Right forelimb (tissue), 1 donor: ENCODE measurements at regions not wholly inside any gene's neighbourhood (a gene's known extent, or its start where the extent isn't known, plus 50 kb on each side); places are given as distances from the start of the nearest gene placed in this dataset.
A peak's percentile ranks its signal among the peaks of the same experiment; 100 is the strongest.

Experiments used
- DNase-seq: peaks from one replicate; pipeline ENCODE4 v3.0.0-alpha.2; 2018

DNA sequence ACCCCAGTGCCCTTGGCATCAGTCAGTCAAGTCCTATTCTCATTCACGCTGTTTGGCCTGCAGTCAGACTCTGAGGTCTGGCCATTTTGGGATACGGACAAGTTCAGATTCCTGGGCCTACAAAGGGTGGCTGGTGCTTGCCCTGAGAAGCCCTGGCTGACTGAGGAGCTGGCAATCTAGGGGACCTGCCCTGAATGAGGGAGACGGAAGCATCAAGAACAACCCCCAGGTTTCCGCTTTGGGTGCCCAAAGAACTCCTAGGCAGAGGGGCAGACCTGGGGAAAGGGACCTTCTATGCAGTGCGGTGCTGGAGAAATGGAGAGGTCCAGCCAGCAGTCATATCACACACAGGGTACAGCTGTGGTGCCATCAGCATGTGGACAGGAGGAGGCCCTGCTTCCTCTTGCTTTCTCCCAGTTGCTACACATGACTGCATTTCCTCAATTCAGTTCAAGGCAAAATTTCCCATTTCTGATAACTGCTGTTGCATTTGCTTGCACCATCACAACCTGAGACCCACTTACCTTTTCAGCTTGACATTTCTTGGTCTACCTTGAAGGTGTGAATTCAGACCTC, 70.9 kb upstream of the LGALSL start:
- DNase-seq = peak; percentile 24

DNA sequence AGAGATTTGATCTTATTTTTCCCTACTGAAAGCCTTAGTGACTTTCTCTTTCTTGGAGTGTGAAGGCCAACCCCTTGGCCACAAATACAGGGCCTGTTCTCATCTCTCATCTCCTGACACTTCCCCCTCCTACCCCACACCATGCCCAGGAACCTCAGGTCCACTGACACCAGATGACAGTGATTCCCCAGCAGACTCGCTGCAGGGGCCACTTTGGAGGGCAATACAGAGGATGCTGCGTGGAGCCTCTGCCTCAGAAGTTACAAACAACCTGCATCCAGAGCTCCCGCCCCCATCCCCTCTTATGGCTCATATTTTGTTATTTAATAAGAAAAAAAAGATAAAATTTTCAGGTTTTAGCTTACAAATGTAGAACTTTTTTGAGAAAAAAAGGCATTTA, 70.1 kb upstream of the LGALSL start:
- peak; percentile 10 for DNase-seq

DNA sequence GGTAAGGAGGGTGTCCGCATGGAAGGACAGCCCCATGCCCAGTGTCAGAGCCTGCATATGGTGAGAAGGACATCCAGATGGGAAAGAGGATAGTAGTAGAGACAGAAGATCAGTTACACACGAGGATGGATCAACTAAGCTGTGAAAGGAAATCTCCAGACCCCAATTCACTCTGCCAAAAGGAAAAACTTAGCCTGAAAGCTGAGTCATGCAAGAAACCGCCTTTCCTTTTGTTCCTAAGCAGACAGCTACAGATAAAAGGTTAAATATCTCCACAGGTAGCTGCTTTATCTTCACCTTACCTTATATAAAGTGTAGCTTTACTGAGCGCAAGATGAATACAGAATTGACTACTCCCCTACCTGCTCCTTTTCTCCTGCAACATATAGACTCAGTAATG, 67.3 kb upstream of the LGALSL start:
- no peak for DNase-seq

DNA sequence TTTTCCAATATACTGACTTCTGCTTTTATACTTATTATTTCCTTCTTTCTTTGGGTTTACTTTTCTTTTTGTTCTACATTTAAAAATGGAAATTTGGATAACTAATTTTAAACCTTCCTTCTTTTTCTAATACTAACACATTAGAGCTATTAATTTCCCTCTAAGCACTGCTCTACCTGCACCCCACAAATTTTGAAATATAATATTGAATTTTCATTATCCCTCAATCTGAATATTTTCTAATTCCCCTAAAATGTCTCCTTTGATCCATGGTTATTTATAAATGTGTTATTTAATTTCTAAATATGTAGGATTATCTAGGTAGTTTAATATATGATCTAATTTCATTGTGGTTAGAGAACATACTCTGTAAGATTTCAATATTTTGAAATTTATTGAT, 63.4 kb upstream of the LGALSL start:
- no peak for DNase-seq

DNA sequence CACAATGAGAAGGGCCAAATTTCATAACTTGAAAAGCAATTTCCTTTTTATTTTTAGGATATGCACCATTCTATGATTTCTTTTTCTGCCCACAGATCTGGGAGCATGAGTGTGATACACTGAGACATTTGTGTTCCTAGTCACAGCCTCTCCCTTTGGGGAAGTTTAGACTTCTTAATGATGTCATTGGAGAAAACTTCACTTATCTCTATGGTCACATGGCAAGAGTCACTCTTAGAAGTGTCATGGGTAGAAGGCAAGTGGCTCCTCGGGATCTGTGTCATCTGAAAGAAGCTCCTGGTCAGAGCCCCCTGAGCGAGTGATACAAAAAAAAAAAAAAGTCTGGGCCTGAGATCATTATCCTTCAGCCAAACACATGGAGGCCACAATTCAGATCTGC, 62.5 kb upstream of the LGALSL start:
- no peak for DNase-seq

DNA sequence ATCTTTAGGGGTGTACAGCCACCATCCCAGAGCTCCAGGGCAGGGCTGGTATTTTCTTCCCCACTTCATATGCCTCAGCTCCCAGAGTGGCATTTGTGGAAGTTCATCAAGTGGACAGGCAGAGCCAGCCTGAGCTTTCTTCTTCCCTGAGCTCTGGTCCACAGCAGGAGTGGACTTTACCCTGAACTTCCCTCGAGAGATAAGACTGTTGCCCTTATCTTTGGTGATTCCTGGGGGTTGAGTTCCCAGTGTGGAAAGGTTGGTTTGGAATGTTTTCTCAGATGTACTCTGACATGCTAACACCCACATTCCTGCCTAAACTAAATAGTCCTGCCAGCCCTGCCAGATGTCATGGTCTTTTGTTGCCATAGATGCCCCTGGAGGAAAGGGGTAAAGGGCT, 62.0 kb upstream of the LGALSL start:
- no peak for DNase-seq

DNA sequence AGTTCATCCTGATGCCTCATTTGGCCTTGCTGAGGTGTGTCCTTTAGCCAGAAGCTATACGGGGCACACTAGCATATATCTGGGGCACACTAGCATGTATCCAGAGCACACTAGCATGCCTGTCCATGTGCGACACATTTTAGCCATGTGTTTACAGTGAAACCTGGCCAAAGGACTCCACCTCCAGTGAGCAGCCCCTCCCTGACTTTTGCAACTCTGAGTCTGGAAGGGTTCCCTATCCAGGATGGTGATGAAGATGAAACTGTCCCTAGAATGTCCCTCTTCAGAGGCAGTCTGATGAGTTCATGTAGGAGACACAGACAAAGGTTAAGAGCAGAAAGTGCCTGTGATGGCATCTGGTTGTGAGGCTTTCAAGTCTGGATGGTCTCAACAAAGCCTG, 61.4 kb upstream of the LGALSL start:
- no peak for DNase-seq

DNA sequence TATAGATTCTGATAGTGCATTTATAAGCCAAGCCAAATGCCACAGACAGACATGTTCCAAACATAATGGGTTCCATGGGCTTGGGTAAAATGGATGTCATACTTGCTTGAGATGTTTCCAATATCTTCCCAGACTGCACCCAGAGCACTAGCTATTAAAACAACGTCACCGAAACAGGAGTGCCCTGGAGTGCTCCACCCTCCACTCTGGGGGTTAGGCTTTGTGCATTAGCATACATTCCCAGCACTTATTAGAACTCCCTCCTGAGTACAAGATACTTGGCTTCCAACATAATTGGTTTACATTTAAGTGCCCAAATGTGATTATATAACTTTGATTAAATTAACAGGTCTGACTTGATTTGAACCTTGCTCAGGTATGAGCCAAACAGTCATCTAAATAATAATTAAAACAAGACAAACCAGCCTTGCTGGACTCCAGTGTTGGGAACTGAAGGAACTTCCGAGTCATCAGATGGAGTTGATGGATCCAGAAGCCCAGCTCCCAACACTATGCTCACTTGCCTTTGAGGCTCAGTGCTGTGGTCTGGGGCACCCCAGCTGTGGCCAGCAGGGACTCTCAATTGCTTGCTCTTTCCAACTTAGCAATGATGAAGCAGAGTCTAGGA, 60.5 kb upstream of the LGALSL start:
- DNase-seq = no peak

DNA sequence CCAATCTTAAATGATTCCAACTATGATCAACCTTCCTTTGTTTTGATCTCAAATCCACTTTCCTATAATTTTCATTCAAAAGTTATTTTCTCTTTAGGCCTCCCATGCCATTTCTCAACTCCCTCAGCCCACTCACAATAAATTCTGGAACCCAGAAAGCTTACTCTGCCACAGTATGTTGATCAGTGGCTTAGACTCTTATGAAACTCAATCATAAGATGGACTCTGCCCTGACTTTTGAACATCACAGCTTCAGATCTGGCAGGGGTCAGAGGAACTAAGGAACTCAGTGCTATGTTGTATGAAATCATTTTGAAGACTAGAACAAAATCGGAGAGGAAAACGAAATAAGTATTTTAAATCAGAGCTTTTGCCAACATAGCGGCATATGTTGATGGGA, 59.8 kb upstream of the LGALSL start:
- no peak for DNase-seq

DNA sequence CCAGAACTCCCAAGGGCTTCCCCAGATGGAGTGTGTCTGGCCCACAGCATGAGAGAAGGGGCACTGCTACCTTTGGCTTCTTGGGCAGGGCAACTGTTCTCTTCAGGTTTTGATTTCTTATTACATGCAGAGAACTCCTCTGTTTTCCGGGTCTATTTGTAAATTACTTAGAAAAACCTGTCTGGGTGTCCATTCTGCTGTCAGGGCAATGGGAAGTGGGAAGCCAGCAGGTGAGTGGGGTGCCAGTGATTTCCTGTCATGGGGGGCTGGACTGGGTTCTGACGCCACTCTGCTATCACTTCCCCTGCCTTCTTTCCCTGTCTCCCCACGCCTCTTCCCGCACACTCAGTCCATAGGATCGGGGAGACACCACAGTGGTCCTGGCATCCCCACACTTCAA, 58.0 kb upstream of the LGALSL start:
- DNase-seq = no peak

DNA sequence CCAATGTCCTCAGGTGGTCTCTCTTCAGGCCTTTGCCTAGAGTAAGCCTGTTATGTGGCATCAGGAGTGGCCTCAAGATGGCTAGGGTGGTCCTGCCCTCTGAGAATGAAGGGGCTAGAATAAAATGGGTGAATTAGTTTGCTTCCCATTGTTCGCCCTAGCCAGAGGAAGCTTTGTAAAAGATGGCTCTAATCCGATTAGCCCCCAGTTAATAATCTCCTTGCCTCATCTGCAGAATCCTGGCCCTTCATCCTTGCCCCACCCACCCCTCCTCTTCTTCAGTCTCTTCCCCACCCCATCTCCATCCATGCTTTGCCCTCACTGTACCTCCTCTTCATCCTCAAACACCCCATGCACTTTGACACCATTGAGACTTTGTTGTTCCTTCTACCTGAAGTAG, 57.4 kb upstream of the LGALSL start:
- no peak for DNase-seq

DNA sequence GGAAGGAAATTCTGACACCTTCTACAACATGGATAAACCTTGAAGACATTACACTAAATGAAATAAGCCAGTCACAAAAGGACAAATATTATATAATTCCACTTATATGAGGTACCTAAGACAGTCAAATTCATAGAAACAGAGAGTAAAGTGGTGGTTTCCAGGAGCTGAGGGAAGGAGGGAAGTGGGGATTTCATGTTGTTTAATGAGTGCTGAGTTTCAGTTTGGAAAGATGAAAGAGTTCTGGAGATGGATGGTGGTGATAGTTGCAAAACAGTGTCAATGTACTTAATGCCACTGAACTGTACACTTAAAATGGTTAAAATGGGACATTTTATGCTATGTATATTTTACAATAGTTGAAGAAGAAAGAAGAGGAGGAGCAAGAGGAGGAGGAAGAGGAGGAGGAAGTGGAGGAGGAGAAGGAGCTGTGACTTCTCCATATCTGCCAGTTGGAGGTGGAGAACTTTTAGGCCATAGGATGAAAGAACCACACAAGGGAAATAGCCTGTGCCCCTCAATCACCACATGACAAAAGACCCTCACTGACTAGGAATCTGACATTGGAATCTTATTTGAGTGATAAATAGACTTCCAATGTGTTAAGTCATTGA, 55.3 kb upstream of the LGALSL start:
- DNase-seq = no peak

DNA sequence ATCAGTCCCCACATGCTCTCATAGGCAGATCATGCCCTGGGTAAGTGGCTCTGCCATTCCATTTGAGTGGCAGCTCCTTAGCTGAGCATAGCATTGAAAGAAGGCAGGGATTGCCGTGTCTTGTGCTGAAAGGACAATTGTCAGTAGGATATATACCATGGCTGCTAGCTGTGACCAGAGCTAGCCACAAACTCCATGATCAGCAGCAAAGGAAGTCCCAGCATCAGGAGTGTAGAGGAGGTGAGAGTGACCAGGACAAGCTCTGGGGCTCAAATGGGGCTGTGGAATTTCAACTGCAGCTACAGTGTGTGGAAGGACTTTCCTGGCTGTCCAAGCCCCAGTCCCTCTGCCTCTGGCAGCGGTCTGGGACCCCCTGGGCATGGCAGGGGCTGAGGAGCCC, 54.4 kb upstream of the LGALSL start:
- DNase-seq = no peak

DNA sequence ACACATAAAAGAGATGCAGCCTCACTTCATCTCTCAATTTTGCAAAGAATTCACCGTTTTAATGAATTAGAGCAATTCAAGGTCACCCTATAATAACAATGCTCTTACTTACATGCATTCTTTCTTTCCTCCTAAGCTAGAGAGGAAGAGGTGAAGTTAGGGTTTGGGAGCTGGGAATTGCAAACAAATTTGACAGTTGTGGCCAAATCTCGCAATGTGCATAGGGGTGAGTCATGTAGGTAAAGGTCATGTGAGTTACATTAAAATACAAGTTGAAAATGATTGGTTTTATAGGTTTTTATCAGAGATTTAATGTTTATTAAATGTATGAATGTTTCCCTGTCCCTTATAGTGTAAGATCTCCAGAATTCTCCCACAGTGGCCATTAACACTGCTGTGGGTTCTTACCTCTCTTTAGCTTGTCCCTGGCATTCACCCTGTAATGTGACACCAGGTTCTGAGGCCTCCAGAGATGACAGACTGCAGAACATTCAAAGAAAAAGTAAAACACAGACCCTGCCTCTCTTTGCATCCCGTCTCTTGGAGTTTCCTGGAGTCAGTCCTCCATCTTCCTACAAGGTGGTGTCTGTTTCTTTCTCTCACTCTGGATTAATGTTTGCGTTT, 53.7 kb upstream of the LGALSL start:
- DNase-seq = no peak

DNA sequence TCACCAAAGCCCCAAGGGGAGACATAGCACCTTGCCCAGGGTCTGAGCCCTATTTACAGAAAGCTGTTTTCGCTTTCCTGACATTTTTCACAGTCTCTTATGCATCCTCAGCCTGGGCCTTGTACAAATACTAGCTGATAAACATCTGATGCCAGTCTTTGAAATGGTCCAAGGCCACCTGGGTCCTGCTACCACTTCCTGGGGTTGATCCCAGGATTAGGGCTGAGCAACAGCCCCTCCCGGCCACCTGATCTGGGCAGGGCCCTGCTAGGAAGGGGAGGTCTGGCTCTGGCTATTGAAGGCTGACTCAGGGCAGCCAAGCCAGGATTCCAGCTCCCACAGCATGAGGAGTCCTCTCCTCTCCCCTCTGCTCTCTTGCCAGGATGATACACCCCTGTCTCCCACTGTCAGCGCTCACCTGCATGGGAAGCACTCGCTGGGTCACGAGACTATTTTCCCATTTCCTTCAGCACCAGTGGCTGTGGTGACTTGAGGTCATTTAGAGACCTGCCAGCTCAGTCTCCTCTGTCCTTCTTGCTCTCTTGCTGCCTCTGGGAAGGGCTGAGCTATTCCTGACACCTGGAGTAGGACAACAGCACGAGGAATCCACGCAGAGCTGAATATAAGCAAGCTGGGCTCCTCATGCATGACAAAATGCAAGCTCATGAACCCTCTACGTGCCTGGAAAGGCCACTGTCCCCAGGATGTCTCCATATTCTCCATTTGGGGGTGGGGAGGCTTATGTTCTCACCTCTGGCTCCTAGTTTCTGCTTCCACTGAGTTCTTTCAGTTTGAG, 53.0 kb upstream of the LGALSL start:
- DNase-seq = no peak

DNA sequence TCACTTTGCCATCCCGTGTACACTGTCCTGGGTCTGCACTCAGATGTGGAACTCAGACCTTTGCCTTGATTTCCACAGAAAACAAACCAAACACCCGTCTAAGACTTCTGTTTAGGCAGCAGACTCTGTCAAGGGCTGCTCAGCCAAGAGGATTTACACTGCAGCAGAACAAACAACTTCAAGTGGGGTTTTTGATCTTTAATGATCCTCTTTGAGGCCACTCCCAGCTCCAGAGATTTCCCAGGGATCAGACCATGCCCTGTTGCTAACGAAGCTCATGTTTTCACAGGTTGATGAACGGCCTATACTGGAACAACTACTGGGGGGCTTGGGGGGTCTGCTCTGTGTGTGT, 52.5 kb upstream of the LGALSL start:
- no peak for DNase-seq

DNA sequence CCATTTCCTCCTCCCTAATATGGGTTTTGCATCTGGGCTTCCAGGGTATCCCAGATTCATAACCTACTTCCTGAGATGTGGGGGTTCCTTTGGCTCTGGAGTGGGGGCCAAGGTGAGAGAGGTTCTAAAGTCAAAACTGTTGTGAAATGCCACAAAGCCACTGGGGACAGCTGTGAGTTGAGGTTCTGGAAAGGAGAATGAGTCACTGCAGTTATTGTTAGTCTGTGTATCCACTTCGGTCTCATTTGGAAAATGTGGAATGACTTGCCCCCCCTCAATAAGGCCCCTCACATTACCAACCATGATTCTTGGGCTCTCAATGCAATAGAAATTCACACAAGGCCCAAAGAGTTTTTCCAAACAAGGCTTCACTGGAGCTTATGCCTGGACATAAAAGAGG, 51.1 kb upstream of the LGALSL start:
- DNase-seq = no peak

DNA sequence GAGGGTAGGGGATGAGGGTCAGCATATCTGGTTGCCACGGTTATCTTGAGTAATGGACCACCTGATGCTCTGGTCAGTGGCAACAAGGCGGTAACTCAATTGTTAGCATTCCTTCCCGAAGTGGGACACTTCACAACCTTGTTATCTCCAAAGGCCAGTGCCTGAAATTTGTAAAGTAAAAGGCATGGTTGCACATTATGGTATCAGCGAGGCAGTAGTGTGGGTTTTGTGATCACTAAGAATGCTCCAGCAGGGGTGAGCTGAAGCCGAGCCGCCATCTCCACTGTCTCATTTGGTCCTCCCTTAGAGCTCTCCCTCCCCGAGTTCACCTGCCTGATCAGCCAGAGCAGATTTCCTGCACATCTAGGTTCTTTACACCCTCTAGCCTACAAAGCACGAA, 50.5 kb upstream of the LGALSL start:
- DNase-seq = no peak

DNA sequence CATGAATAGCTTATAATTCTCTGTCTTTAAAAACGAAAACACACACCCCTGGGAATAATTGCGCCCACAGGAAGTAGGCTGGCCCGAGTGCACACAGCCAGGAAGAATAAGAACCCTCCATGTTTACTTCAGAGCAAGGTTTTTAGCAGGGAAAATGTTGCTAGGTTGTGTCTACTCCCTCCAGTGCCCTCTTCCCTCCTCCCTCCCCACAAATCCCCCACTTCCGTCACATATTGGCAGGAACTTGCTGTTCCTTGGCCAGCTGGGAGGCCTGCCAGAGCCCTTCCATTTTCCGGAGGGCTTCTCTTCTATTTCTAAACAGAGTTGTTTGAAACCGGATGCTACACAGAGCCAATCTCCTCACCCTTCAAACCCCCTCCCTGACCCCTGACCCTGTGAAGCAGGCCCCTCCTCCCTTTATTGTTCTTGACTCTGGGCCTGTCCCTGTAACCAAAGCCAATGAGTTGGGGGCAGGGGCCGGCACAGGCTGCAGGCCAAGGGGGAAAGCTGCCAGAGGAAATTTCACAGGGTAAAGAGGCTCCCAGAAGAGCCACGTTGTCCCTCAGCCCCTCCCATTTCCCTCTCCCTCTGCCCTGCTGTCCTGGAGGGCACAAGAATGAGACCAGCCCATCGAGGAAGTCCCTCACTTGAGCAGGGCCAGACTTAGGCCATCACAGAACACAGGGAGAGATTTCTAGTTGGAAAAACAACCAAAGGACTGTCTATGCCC, 49.8 kb upstream of the LGALSL start:
- DNase-seq = peak; percentile 93
